Astrocyte (in vitro differentiated cells and primary cell): ENCODE measurements at regions not wholly inside any gene's neighbourhood (a gene's known extent, or its start where the extent isn't known, plus 50 kb on each side); places are given as distances from the start of the nearest gene placed in this dataset.

Experiments used
- DNase-seq: peaks from one replicate; pipeline ENCODE4 v3.0.0-alpha.2; 2010; ENCODE audit warnings: low read depth
- FAIRE-seq: peaks from 2 replicates; lab custom pipeline; 2011; peaks lifted over from hg19 to GRCh38; lab: Jason Lieb, UNC
- H2AFZ ChIP-seq: 2 replicates; pipeline ENCODE4 v1.6.0; 2012; ENCODE audit warnings: low read depth, low read length, inconsistent platforms
- H3K27ac ChIP-seq: 2 replicates; pipeline ENCODE4 v1.5.1; 2011; ENCODE audit warnings: low read depth, low read length, inconsistent platforms
- H3K27me3 ChIP-seq: 2 replicates; pipeline ENCODE4 v1.6.0; 2011; ENCODE audit warnings: low read length, inconsistent platforms; ENCODE audit not compliant: insufficient read depth
- H3K36me3 ChIP-seq: 2 replicates; pipeline ENCODE4 v1.5.1; 2011; ENCODE audit warnings: low read length, inconsistent platforms; ENCODE audit not compliant: insufficient read depth
- H3K4me1 ChIP-seq: 2 replicates; pipeline ENCODE4 v1.5.1; 2011; ENCODE audit warnings: low read length, inconsistent platforms; ENCODE audit not compliant: insufficient read depth
- H3K4me2 ChIP-seq: 2 replicates; pipeline ENCODE4 v1.6.0; 2012; ENCODE audit warnings: low read length, inconsistent platforms
- H3K4me3 ChIP-seq: 2 replicates; pipeline ENCODE4 v1.5.1; 2011; ENCODE audit warnings: low read depth, mild to moderate bottlenecking, low read length, inconsistent platforms; ENCODE audit not compliant: insufficient read depth
- H3K79me2 ChIP-seq: 2 replicates; pipeline ENCODE4 v1.6.0; 2012; ENCODE audit warnings: mild to moderate bottlenecking, low read length, inconsistent platforms; ENCODE audit not compliant: insufficient read depth
- H3K9ac ChIP-seq: 2 replicates; pipeline ENCODE4 v1.6.0; 2012; ENCODE audit warnings: mild to moderate bottlenecking, low read length, inconsistent platforms
- H3K9me3 ChIP-seq: 2 replicates; pipeline ENCODE4 v1.5.1; 2012; ENCODE audit warnings: low read depth, mild to moderate bottlenecking, low read length, inconsistent platforms; ENCODE audit not compliant: insufficient read depth
- H4K20me1 ChIP-seq: 2 replicates; pipeline ENCODE4 v1.6.0; 2012; ENCODE audit warnings: low read length, inconsistent platforms; ENCODE audit not compliant: insufficient read depth
- H3K27ac Mint-ChIP-seq: one replicate; pipeline ENCODE4 v1.8.0; 2021; ENCODE audit warnings: mild to moderate bottlenecking, mixed read lengths; ENCODE audit not compliant: unreplicated experiment
- H3K27me3 Mint-ChIP-seq: one replicate; pipeline ENCODE4 v1.8.0; 2021; ENCODE audit warnings: low read depth, mixed read lengths; ENCODE audit not compliant: unreplicated experiment
- H3K36me3 Mint-ChIP-seq: one replicate; pipeline ENCODE4 v1.8.0; 2021; ENCODE audit warnings: low read depth, mixed read lengths; ENCODE audit not compliant: unreplicated experiment
- H3K4me1 Mint-ChIP-seq: one replicate; pipeline ENCODE4 v1.8.0; 2021; ENCODE audit warnings: low read depth, mixed read lengths; ENCODE audit not compliant: unreplicated experiment
- H3K4me3 Mint-ChIP-seq: one replicate; pipeline ENCODE4 v1.8.0; 2021; ENCODE audit warnings: mild to moderate bottlenecking, moderate library complexity, mixed read lengths; ENCODE audit not compliant: unreplicated experiment
- H3K9me3 Mint-ChIP-seq: one replicate; pipeline ENCODE4 v1.8.0; 2021; ENCODE audit warnings: mild to moderate bottlenecking, mixed read lengths; ENCODE audit not compliant: unreplicated experiment
- CTCF ChIP-seq: IDR thresholded peaks from 2 replicates; pipeline ENCODE4 v1.5.1; 2011; ENCODE audit warnings: low read depth, mild to moderate bottlenecking, inconsistent platforms, low read length, moderate library complexity; ENCODE audit not compliant: insufficient read depth
- EZH2 ChIP-seq: IDR thresholded peaks from 2 replicates; pipeline ENCODE4 v1.6.1; 2012; ENCODE audit warnings: mild to moderate bottlenecking, low read length, inconsistent platforms; ENCODE audit not compliant: insufficient read depth

DNA sequence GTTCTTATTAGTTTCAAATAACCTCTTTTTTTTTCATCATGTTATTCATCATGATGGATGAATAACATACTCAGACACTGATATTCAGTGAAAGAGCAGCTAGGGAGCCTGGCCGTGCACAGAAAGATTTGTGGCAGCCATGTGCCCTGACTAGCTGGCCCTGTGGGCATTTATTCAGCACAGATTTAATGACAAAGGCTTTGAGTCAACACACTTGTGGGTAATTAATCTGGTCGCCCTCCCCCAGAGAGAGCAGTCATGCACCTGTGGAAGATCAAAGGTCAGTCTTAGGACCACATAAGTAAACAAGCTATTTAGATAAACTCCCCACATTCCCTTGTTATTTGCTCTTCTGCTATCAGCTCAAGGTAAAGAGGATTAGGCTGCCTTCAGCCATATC, 153.2 kb upstream of the HMCN1 start:
- H2AFZ ChIP-seq, result no peak overlapping the region
- H3K4me3 Mint-ChIP-seq, result no peak overlapping the region
- H3K36me3 ChIP-seq, result no peaks in the 10 kb centered on the region
- no peak overlapping the region for H3K4me3 ChIP-seq
- H3K27me3 Mint-ChIP-seq, result no peaks in the 10 kb centered on the region
- no peak overlapping the region for H3K27ac Mint-ChIP-seq
- H3K9me3 Mint-ChIP-seq, result peaks cover 50% of the 10 kb centered on the region
- H4K20me1 ChIP-seq, result no peaks in the 10 kb centered on the region
- H3K4me1 Mint-ChIP-seq, result peaks cover 5% of the 10 kb centered on the region
- no peak for DNase-seq
- H3K27me3 ChIP-seq, result no peaks in the 10 kb centered on the region
- no peak for FAIRE-seq
- H3K79me2 ChIP-seq, result no peaks in the 10 kb centered on the region
- no peak overlapping the region for H3K9ac ChIP-seq
- peaks cover 7% of the 10 kb centered on the region for H3K36me3 Mint-ChIP-seq
- no peaks in the 10 kb centered on the region for H3K4me1 ChIP-seq
- H3K4me2 ChIP-seq, result no peak overlapping the region
- H3K9me3 ChIP-seq, result peaks cover 4% of the 10 kb centered on the region
- TF ChIP-seq EZH2, result no peak
- no peak for TF ChIP-seq CTCF
- no peak overlapping the region for H3K27ac ChIP-seq

DNA sequence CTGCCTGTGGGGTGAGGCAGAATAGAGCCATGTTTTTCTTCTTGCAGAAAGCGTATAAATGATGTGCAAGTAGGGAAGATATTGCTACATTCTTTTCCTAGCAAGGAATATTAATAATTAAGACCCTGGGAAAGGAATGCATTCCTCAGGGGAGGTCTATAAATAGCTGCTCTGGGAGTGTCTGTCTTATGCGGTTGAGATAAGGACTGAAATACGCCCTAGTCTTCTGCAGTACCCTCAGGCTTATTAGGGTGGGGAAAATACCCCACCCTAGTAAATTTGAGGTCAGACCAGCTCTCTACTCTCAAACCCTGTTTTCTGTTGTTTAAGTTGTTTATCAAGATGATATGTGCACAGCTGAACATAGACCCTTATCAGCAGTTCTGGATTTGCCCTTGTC, 155.9 kb upstream of the HMCN1 start:
- no peaks in the 10 kb centered on the region for H4K20me1 ChIP-seq
- FAIRE-seq (no peak), DNase-seq (no peak)
- no peaks in the 10 kb centered on the region for H3K79me2 ChIP-seq
- no peak overlapping the region for H3K4me2 ChIP-seq
- H3K4me3 ChIP-seq, result no peak overlapping the region
- Mint-ChIP-seq H3K9me3 (peaks cover 42% of the 10 kb centered on the region), H3K4me1 (peaks cover 16% of the 10 kb centered on the region), H3K36me3 (peaks cover 7% of the 10 kb centered on the region), H3K27ac (no peak overlapping the region), H3K27me3 (no peaks in the 10 kb centered on the region), H3K4me3 (no peak overlapping the region)
- no peak overlapping the region for H2AFZ ChIP-seq
- H3K9me3 ChIP-seq, result peaks cover 4% of the 10 kb centered on the region
- H3K27me3 ChIP-seq, result no peaks in the 10 kb centered on the region
- H3K36me3 ChIP-seq, result no peaks in the 10 kb centered on the region
- no peak overlapping the region for H3K9ac ChIP-seq
- H3K27ac ChIP-seq, result no peak overlapping the region
- TF ChIP-seq EZH2 (no peak), CTCF (no peak)
- no peaks in the 10 kb centered on the region for H3K4me1 ChIP-seq

- peak; percentile 41 for DNase-seq
- H4K20me1 ChIP-seq, result no peaks in the 10 kb centered on the region
- no peak overlapping the region for H3K4me3 ChIP-seq
- no peak overlapping the region for H3K27ac ChIP-seq
- peak overlapping the region; percentile 82 for H3K27ac Mint-ChIP-seq
- TF ChIP-seq EZH2 (no peak), CTCF (no peak)
- H3K79me2 ChIP-seq, result no peaks in the 10 kb centered on the region
- H3K4me2 ChIP-seq, result no peak overlapping the region
- peaks cover 15% of the 10 kb centered on the region for H3K9me3 Mint-ChIP-seq
- no peaks in the 10 kb centered on the region for H3K4me1 ChIP-seq
- H3K27me3 Mint-ChIP-seq, result no peaks in the 10 kb centered on the region
- H3K9me3 ChIP-seq, result no peaks in the 10 kb centered on the region
- H3K4me3 Mint-ChIP-seq, result no peak overlapping the region
- H3K36me3 Mint-ChIP-seq, result peaks cover 7% of the 10 kb centered on the region
- no peaks in the 10 kb centered on the region for H3K27me3 ChIP-seq
- H3K9ac ChIP-seq, result no peak overlapping the region
- peaks cover 19% of the 10 kb centered on the region for H3K4me1 Mint-ChIP-seq
- H3K36me3 ChIP-seq, result no peaks in the 10 kb centered on the region
- FAIRE-seq, result no peak
- H2AFZ ChIP-seq, result no peak overlapping the region
These were observed 159.9 kb upstream of the HMCN1 start for GRCh38 chr1:185574139-185574875.
